ENCODE measurements at regions not wholly inside any gene's neighbourhood (a gene's known extent, or its start where the extent isn't known, plus 50 kb on each side); places are given as distances from the start of the nearest gene placed in this dataset.
"Not testable (repeated sequence)": the region's sequence is repeated elsewhere in the genome, so short reads cannot be mapped to it uniquely, and the experiment has no call there.

GRCh38 chr6:47180633-47181032 is 129.1 kb downstream of the TNFRSF21 start:
- Histone ChIP-seq H3K36me3 (no peaks in the 10 kb centered on the region), H3K27me3 (no peaks in the 10 kb centered on the region), H3K9me3 (no peaks in the 10 kb centered on the region), H3K27ac (no peak overlapping the region), H3K4me3 (no peak overlapping the region), H3K4me1 (no peaks in the 10 kb centered on the region)
- WGBS, 2 donors, result 74 to 77% methylated on average over 2 of the region's 2 CpGs
- TF ChIP-seq EP300 (IDR thresholded peaks at IDR 0.05) (no peak), CTCF (IDR thresholded peaks at IDR 0.05) (no peak), POLR2A (IDR thresholded peaks at IDR 0.05) (no peak)
- DNase-seq (ENCODE audit: low spot score in 2 of 2), result no peak

- Histone ChIP-seq H3K36me3 (no peaks in the 10 kb centered on the region), H3K27ac (no peak overlapping the region), H3K4me3 (no peak overlapping the region), H3K4me1 (no peaks in the 10 kb centered on the region), H3K27me3 (no peaks in the 10 kb centered on the region), H3K9me3 (no peaks in the 10 kb centered on the region)
- DNase-seq (ENCODE audit: low spot score in 2 of 2), result no peak
- TF ChIP-seq CTCF (IDR thresholded peaks at IDR 0.05) (no peak), POLR2A (IDR thresholded peaks at IDR 0.05) (no peak), EP300 (IDR thresholded peaks at IDR 0.05) (no peak)
Measured at GRCh38 chr6:47179286-47179685, 130.4 kb downstream of the TNFRSF21 start.

GRCh38 chr6:47175656-47176055 is 133.5 kb upstream of the ADGRF1 start:
- no peak for TF ChIP-seq CTCF (IDR thresholded peaks at IDR 0.05)
- no peak for TF ChIP-seq POLR2A (IDR thresholded peaks at IDR 0.05)
- TF ChIP-seq EP300 (IDR thresholded peaks at IDR 0.05), result no peak
- Histone ChIP-seq H3K36me3 (no peaks in the 10 kb centered on the region), H3K4me1 (no peaks in the 10 kb centered on the region), H3K27ac (no peak overlapping the region), H3K4me3 (no peak overlapping the region), H3K27me3 (no peaks in the 10 kb centered on the region), H3K9me3 (no peaks in the 10 kb centered on the region)
- WGBS, 2 donors, result 88% methylated on average over 3 of the region's 3 CpGs
- DNase-seq (ENCODE audit: low spot score in 2 of 2), result no peak

GRCh38 chr6:47174502-47175023 is 132.4 kb upstream of the ADGRF1 start:
- 86 to 89% methylated on average over 4 of the region's 4 CpGs for WGBS, 2 donors

GRCh38 chr6:47174063-47174462 is 131.9 kb upstream of the ADGRF1 start:
- not testable (repeated sequence) for H3K9me3 ChIP-seq; H3K4me3 ChIP-seq; H3K27ac ChIP-seq; H3K4me1 ChIP-seq; H3K36me3 ChIP-seq; H3K27me3 ChIP-seq; DNase-seq (ENCODE audit: low spot score in 2 of 2)
- WGBS, 2 donors, result 77 to 81% methylated on average over 4 of the region's 4 CpGs

More at GRCh38 chr6:47174502-47175023, 132.4 kb upstream of the ADGRF1 start:
- H3K36me3 ChIP-seq, result no peaks in the 10 kb centered on the region
- TF ChIP-seq POLR2A (IDR thresholded peaks at IDR 0.05) (no peak), CTCF (IDR thresholded peaks at IDR 0.05) (no peak), EP300 (IDR thresholded peaks at IDR 0.05) (no peak)
- DNase-seq (ENCODE audit: low spot score in 2 of 2), result no peak
- no peaks in the 10 kb centered on the region for H3K4me1 ChIP-seq
- H3K27me3 ChIP-seq, result no peaks in the 10 kb centered on the region
- H3K27ac ChIP-seq, result no peak overlapping the region
- no peak overlapping the region for H3K4me3 ChIP-seq
- H3K9me3 ChIP-seq, result no peaks in the 10 kb centered on the region

- WGBS, 2 donors, result 90 to 93% methylated on average over 3 of the region's 3 CpGs
- not testable (repeated sequence) for H3K27ac ChIP-seq; H3K4me1 ChIP-seq; H3K9me3 ChIP-seq; H3K27me3 ChIP-seq; H3K36me3 ChIP-seq; H3K4me3 ChIP-seq; DNase-seq (ENCODE audit: low spot score in 2 of 2)
Measured at GRCh38 chr6:47173145-47173544, 131.0 kb upstream of the ADGRF1 start.
